Ishikawa (cell line): ENCODE measurements at regions not wholly inside any gene's neighbourhood (a gene's known extent, or its start where the extent isn't known, plus 50 kb on each side); places are given as distances from the start of the nearest gene placed in this dataset.

Source experiments
- MAX ChIP-seq: IDR thresholded peaks from 2 replicates; pipeline ENCODE4 v1.6.1; 2012
- YY1 ChIP-seq: IDR thresholded peaks from 2 replicates; pipeline ENCODE4 v1.6.1; 2012; ENCODE audit warnings: low read depth
- TF ChIP-seq, protein P1 (sequence below): IDR thresholded peaks from 2 replicates; pipeline ENCODE4 v1.6.1; 2012
- TF ChIP-seq, protein P2 (sequence below): IDR thresholded peaks from 2 replicates; pipeline ENCODE4 v1.6.1; 2012; ENCODE audit warnings: low read depth, mild to moderate bottlenecking

- no peak for TF ChIP-seq YY1
- TF ChIP-seq, protein P1, sequence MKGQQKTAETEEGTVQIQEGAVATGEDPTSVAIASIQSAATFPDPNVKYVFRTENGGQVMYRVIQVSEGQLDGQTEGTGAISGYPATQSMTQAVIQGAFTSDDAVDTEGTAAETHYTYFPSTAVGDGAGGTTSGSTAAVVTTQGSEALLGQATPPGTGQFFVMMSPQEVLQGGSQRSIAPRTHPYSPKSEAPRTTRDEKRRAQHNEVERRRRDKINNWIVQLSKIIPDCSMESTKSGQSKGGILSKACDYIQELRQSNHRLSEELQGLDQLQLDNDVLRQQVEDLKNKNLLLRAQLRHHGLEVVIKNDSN, result no peak
- TF ChIP-seq MAX, result no peak
- TF ChIP-seq, protein P2, sequence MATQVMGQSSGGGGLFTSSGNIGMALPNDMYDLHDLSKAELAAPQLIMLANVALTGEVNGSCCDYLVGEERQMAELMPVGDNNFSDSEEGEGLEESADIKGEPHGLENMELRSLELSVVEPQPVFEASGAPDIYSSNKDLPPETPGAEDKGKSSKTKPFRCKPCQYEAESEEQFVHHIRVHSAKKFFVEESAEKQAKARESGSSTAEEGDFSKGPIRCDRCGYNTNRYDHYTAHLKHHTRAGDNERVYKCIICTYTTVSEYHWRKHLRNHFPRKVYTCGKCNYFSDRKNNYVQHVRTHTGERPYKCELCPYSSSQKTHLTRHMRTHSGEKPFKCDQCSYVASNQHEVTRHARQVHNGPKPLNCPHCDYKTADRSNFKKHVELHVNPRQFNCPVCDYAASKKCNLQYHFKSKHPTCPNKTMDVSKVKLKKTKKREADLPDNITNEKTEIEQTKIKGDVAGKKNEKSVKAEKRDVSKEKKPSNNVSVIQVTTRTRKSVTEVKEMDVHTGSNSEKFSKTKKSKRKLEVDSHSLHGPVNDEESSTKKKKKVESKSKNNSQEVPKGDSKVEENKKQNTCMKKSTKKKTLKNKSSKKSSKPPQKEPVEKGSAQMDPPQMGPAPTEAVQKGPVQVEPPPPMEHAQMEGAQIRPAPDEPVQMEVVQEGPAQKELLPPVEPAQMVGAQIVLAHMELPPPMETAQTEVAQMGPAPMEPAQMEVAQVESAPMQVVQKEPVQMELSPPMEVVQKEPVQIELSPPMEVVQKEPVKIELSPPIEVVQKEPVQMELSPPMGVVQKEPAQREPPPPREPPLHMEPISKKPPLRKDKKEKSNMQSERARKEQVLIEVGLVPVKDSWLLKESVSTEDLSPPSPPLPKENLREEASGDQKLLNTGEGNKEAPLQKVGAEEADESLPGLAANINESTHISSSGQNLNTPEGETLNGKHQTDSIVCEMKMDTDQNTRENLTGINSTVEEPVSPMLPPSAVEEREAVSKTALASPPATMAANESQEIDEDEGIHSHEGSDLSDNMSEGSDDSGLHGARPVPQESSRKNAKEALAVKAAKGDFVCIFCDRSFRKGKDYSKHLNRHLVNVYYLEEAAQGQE, result no peak
Observed at GRCh38 chr14:42441615-42442014, 834.9 kb downstream of the LRFN5 start.
